ENCODE measurements at regions not wholly inside any gene's neighbourhood (a gene's known extent, or its start where the extent isn't known, plus 50 kb on each side); places are given as distances from the start of the nearest gene placed in this dataset.

GRCh38 chr1:232440325-232441035, 189.5 kb downstream of the SIPA1L2 start:
- POLR2A ChIA-PET (ENCODE audit: partially characterized antibody), result no interaction called here
- Histone ChIP-seq H4K20me1 (replicated peaks in 1 of 2; ENCODE audit: control insufficient read depth in 1 of 2, insufficient read depth in 2 of 2, low read length in 2 of 2) (no peaks in the 10 kb centered on the region), H3K27ac (ENCODE audit: low read depth, low read length) (no peak overlapping the region), H2BK5ac (ENCODE audit: low read depth, low read length) (no peak overlapping the region), H2BK20ac (ENCODE audit: low read length) (no peak overlapping the region), H3K23me2 (ENCODE audit: low read depth, low read length) (no peaks in the 10 kb centered on the region), H3K4me2 (ENCODE audit: insufficient read depth in 1 of 2, low read depth in 2 of 2, low read length in 2 of 2) (no peak overlapping the region), H3K4me3 (ENCODE audit: extremely low read depth in 1 of 4, insufficient read depth in 2 of 4, low read depth in 3 of 4, low read length in 4 of 4) (no peak overlapping the region), H3K4me1 (replicated peaks in 1 of 4; ENCODE audit: control insufficient read depth in 3 of 4, insufficient read depth in 4 of 4, low read length in 3 of 4) (peaks cover 3 to 11% (median 7%) of the 10 kb centered on the region in 4 experiments), H4K8ac (ENCODE audit: extremely low read depth, insufficient read depth, low read length) (no peak overlapping the region), H3K23ac (ENCODE audit: insufficient read length) (no peak overlapping the region), H4K5ac (ENCODE audit: insufficient read length, low read depth, low read length) (no peak overlapping the region), H3K9ac (replicated peaks in 1 of 4; ENCODE audit: extremely low read depth in 1 of 4, low read depth in 3 of 4, low read length in 3 of 4) (no peak overlapping the region), H3K79me2 (ENCODE audit: control insufficient read depth in 1 of 2, insufficient read depth in 2 of 2, low read length in 2 of 2) (no peaks in the 10 kb centered on the region), H3K9me3 (ENCODE audit: insufficient read depth in 2 of 2, low read depth in 1 of 2, low read length in 1 of 2) (no peaks in the 10 kb centered on the region), H2BK120ac (replicated peaks; ENCODE audit: low read depth, low read length) (no peak overlapping the region), H4K91ac (replicated peaks; ENCODE audit: insufficient read length, low read length) (no peak overlapping the region), H3K27me3 (replicated peaks in 1 of 4; ENCODE audit: control insufficient read depth in 3 of 4, extremely low read depth in 1 of 4, insufficient read depth in 3 of 4, low read length in 3 of 4) (no peaks in the 10 kb centered on the region), H2BK15ac (ENCODE audit: low read length) (no peak overlapping the region), H3K14ac (ENCODE audit: insufficient read length) (no peak overlapping the region), H2AK5ac (ENCODE audit: low read depth, low read length) (no peak overlapping the region), H3K18ac (ENCODE audit: extremely low read depth, low read length) (no peak overlapping the region), H2AFZ (ENCODE audit: low read length) (no peak overlapping the region), H3K4ac (replicated peaks; ENCODE audit: insufficient read length, low read depth, low read length) (no peak overlapping the region), H3K36me3 (ENCODE audit: control insufficient read depth in 2 of 4, insufficient read depth in 4 of 4, low read length in 3 of 4) (no peaks in the 10 kb centered on the region), H2BK12ac (ENCODE audit: low read depth, low read length) (no peak overlapping the region), H3K56ac (replicated peaks; ENCODE audit: insufficient read length, low read depth, low read length) (no peak overlapping the region), H3K79me1 (ENCODE audit: low read depth, low read length) (no peaks in the 10 kb centered on the region)
- CTCF ChIA-PET (ENCODE audit: partially characterized antibody), result no interaction called here
- DNase-seq (ENCODE audit: low read depth in 1 of 2, low spot score in 2 of 2), result no peak
- 89% methylated on average over 11 of the region's 11 CpGs; no CpG with 5 or more reads in 1 of the 2 experiments for WGBS, 2 experiments (ENCODE audit: extremely low coverage in 1 of 2, insufficient coverage in 1 of 2, insufficient read length in 1 of 2, insufficient replicate concordance in 2 of 2, low coverage in 1 of 2, low lambda C conversion rate in 2 of 2, missing lambda C conversion rate in 1 of 2)
- no peak for FAIRE-seq
- TF ChIP-seq SIN3A (conservative IDR thresholded peaks at IDR 0.05 in 1 of 2, IDR thresholded peaks at IDR 0.05 in 1 of 2; ENCODE audit: low read depth in 1 of 2, low read length in 2 of 2) (no peak), BCL11A (IDR thresholded peaks at IDR 0.05; ENCODE audit: low read depth in 2 of 2, low read length in 2 of 2) (no peak), MAFK (IDR thresholded peaks at IDR 0.05; ENCODE audit: low read depth, low read length) (no peak), YY1 (IDR thresholded peaks at IDR 0.05; ENCODE audit: low read depth, low read length) (no peak), RBBP5 (IDR thresholded peaks at IDR 0.05; ENCODE audit: borderline replicate concordance, low read depth, low read length) (no peak), E2F6 (IDR thresholded peaks at IDR 0.05) (no peak), ZNF274 (IDR thresholded peaks at IDR 0.05; ENCODE audit: borderline replicate concordance, extremely low read depth, low read length) (no peak), RNF2 (IDR thresholded peaks at IDR 0.05; ENCODE audit: borderline replicate concordance, low read depth, low read length, missing control alignments, poor library complexity, severe bottlenecking) (no peak), FOSL1 (IDR thresholded peaks at IDR 0.05; ENCODE audit: insufficient read depth, low read depth, low read length) (no peak), ASH2L (IDR thresholded peaks at IDR 0.05; ENCODE audit: low read length) (no peak), ATF3 (IDR thresholded peaks at IDR 0.05; ENCODE audit: insufficient read depth, low read depth, low read length) (no peak), SIX5 (IDR thresholded peaks at IDR 0.05; ENCODE audit: low read depth, low read length) (no peak)

Measured in H1 (cell line).